SJCRH30 (cell line): ENCODE measurements at regions not wholly inside any gene's neighbourhood (a gene's known extent, or its start where the extent isn't known, plus 50 kb on each side); places are given as distances from the start of the nearest gene placed in this dataset.

Source experiments
- DNase-seq, 2 experiments: peaks; one replicate each; pipeline ENCODE4 v3.0.0-alpha.2; 2015 to 2020
- H3K27ac ChIP-seq: fragments of 250-450 bp; sonication (Bioruptor Pico); 2 replicates; pipeline ENCODE4 v1.5.1; 2020; ENCODE audit warnings: mild to moderate bottlenecking, moderate library complexity
- H3K27me3 ChIP-seq: fragments of 250-450 bp; sonication (Bioruptor Pico); 2 replicates; pipeline ENCODE4 v1.5.1; 2020; ENCODE audit warnings: mild to moderate bottlenecking, moderate library complexity
- H3K36me3 ChIP-seq: fragments of 250-450 bp; sonication (Bioruptor Pico); 2 replicates; pipeline ENCODE4 v1.5.1; 2020; ENCODE audit warnings: mild to moderate bottlenecking, moderate library complexity
- H3K4me1 ChIP-seq: fragments of 250-450 bp; sonication (Bioruptor Pico); 2 replicates; pipeline ENCODE4 v1.5.1; 2020; ENCODE audit warnings: mild to moderate bottlenecking, moderate library complexity
- H3K4me3 ChIP-seq: fragments of 250-450 bp; sonication (Bioruptor Pico); 2 replicates; pipeline ENCODE4 v1.5.1; 2020; ENCODE audit warnings: mild to moderate bottlenecking, moderate library complexity
- H3K9me3 ChIP-seq: fragments of 250-450 bp; sonication (Bioruptor Pico); replicated peaks from 2 replicates; pipeline ENCODE4 v1.5.1; 2020; ENCODE audit warnings: mild to moderate bottlenecking, moderate library complexity

DNA sequence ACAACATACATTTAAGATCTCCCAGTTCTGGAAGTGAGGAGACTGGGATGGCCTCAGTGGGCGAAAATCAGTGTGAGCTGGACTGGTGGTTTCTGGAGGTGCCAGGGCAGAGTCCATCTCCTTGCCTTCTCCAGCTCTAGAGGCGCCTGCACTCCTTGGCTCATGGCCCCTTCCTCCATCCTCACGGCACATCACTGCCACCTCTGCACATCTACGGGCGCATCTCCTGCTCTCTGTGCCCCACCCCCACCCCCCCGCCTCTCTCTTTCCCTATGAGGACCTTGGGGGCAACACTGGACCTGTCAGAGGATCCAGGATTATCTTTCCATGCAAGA lies 62.8 kb upstream of the DIO3 start:
- no peaks in the 10 kb centered on the region for H3K27me3 ChIP-seq
- H3K4me1 ChIP-seq, result no peaks in the 10 kb centered on the region
- no peaks in the 10 kb centered on the region for H3K9me3 ChIP-seq
- no peaks in the 10 kb centered on the region for H3K36me3 ChIP-seq
- H3K27ac ChIP-seq, result no peak overlapping the region
- DNase-seq, result no peak
- no peak overlapping the region for H3K4me3 ChIP-seq

DNA sequence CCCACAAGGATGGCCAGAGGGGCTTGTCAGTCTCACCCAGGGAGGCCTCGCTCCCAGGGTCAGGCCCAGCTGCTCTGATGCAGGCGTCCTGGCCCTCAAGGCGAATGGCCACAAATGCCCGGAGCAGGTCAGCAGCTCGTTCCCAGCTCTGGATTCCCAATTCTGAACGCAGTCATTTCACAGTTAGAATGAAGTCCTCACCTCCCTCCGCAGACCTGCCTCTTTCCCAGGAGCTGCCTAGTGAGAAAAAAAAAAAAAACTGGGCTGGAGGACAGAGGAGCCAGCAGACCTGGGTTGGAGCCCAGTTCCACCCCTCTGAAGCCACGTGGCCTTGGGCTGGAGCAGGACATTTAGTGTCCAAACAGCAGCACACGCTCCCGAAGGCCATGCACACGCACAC lies 62.2 kb upstream of the DIO3 start:
- no peaks in the 10 kb centered on the region for H3K27me3 ChIP-seq
- no peaks in the 10 kb centered on the region for H3K9me3 ChIP-seq
- no peaks in the 10 kb centered on the region for H3K4me1 ChIP-seq
- no peak overlapping the region for H3K4me3 ChIP-seq
- no peaks in the 10 kb centered on the region for H3K36me3 ChIP-seq
- no peak overlapping the region for H3K27ac ChIP-seq
- no peak for DNase-seq

- Histone ChIP-seq H3K4me1 (no peaks in the 10 kb centered on the region), H3K9me3 (no peaks in the 10 kb centered on the region), H3K27ac (no peak overlapping the region), H3K36me3 (no peaks in the 10 kb centered on the region), H3K27me3 (no peaks in the 10 kb centered on the region), H3K4me3 (no peak overlapping the region)
- DNase-seq, result no peak
Measured at GRCh38 chr14:101499513-101499912, 61.8 kb upstream of the DIO3 start.

- Histone ChIP-seq H3K27me3 (no peaks in the 10 kb centered on the region), H3K27ac (no peak overlapping the region), H3K9me3 (no peaks in the 10 kb centered on the region), H3K36me3 (no peaks in the 10 kb centered on the region), H3K4me3 (no peak overlapping the region), H3K4me1 (no peaks in the 10 kb centered on the region)
- DNase-seq, result no peak
Measured at GRCh38 chr14:101500061-101500460, 61.2 kb upstream of the DIO3 start.

DNA sequence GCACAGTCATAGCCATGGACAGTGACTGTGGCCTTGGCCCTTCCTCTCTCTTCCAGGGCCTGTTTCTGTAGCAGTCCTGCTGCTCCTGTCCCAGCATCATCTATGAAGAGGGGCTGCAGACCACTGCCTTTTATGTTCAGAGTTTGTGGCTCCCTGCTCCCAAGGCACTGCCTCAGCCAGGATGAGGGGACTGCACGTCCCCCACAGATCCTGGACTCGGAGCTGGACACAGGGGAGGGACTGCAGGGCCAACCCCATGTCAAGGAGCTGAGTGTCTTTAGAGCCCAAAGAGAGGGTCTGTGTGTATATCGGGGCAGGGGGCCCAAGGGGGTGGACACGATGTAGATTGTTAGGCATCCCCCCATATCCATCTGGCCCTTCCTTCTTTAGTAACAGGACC lies 60.6 kb upstream of the DIO3 start:
- no peak for DNase-seq

GRCh38 chr14:101501341-101501740 lies 60.0 kb upstream of the DIO3 start:
- Histone ChIP-seq H3K4me3 (no peak overlapping the region), H3K27ac (no peak overlapping the region), H3K4me1 (no peaks in the 10 kb centered on the region), H3K27me3 (no peaks in the 10 kb centered on the region), H3K36me3 (no peaks in the 10 kb centered on the region), H3K9me3 (no peaks in the 10 kb centered on the region)
- no peak for DNase-seq

More for the DNA sequence above, 60.6 kb upstream of the DIO3 start:
- Histone ChIP-seq H3K27me3 (no peaks in the 10 kb centered on the region), H3K4me3 (no peak overlapping the region), H3K36me3 (no peaks in the 10 kb centered on the region), H3K9me3 (no peaks in the 10 kb centered on the region), H3K4me1 (no peaks in the 10 kb centered on the region), H3K27ac (no peak overlapping the region)

GRCh38 chr14:101501858-101502615 lies 59.3 kb upstream of the DIO3 start:
- Histone ChIP-seq H3K9me3 (no peaks in the 10 kb centered on the region), H3K36me3 (no peaks in the 10 kb centered on the region), H3K27me3 (no peaks in the 10 kb centered on the region), H3K27ac (no peak overlapping the region), H3K4me1 (no peaks in the 10 kb centered on the region), H3K4me3 (no peak overlapping the region)
- DNase-seq, result no peak

GRCh38 chr14:101502761-101503392 lies 58.4 kb upstream of the DIO3 start:
- Histone ChIP-seq H3K36me3 (no peaks in the 10 kb centered on the region), H3K27ac (no peak overlapping the region), H3K4me1 (no peaks in the 10 kb centered on the region), H3K4me3 (no peak overlapping the region), H3K9me3 (no peaks in the 10 kb centered on the region), H3K27me3 (no peaks in the 10 kb centered on the region)
- no peak for DNase-seq

DNA sequence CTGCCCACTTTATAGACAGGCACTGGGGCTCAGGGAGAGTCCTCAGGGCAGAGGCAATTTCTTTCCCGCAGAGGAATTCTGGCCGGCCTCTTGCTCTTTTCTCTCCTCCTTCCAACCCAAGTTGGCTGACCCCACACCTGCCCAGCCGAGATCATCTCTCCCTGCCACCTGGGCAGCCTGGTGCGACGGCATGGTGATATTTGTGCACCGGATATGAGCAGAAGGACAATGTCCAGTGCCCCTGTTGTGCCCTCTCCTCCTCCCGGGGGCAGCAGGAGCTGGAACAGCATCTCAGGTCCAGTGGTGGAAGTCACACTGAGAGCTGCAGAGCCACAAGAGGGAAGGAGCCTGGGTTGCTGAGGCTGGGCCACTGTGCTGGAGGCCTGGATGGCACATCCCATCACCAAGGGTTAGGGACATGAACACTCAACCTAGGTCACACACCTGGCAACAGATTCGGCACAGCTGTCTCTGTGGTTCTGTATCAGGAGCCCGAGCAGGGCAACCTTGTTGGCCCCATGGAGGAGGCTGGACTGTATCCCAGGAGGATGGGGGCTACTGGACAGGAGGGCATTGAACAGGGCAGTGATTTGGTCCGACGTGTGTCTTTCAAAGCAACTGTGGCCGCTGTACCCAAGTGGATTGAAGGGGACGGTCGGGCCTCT lies 57.7 kb upstream of the DIO3 start:
- Histone ChIP-seq H3K27me3 (no peaks in the 10 kb centered on the region), H3K27ac (no peak overlapping the region), H3K4me1 (no peaks in the 10 kb centered on the region), H3K9me3 (no peaks in the 10 kb centered on the region), H3K4me3 (no peak overlapping the region), H3K36me3 (no peaks in the 10 kb centered on the region)
- no peak for DNase-seq

GRCh38 chr14:101504096-101504948 lies 57.0 kb upstream of the DIO3 start:
- Histone ChIP-seq H3K27me3 (no peaks in the 10 kb centered on the region), H3K9me3 (no peaks in the 10 kb centered on the region), H3K4me3 (no peak overlapping the region), H3K36me3 (no peaks in the 10 kb centered on the region), H3K4me1 (no peaks in the 10 kb centered on the region), H3K27ac (no peak overlapping the region)
- no peak for DNase-seq

DNA sequence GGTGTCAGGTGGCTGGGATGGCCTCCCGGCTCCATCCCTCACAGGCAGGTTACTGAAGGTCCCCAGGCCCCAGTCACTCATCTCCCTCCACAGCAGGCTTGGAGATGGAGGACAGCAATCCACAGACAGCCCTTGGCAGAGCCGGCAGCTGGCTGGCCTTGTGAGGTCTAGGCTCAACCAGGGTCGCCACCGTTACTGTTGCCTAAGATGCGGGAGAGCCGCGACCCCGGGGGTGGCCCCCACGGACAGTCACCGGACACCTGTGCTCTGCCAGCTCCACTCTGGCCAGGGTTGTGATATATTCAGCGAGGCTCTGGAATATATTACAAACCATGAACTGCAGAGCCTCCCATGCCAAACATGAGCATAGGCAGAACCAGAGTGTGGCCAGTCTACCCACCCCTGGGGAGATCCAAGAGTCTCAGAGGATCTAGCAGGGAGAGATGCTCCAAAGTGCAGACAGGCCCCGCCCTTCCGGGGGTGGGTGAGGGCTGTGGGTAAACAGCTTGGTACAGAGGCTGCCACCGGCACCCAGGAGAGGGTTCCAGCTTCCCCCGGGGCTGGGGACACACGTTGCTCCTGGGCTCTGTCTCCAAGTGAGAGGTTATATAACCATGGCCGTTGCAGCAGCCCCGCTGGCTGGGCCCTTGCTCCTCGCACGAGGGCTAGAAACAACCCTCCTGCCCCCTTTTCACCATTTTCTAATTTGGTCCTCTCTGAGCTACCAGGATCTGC lies 55.9 kb upstream of the DIO3 start:
- H3K9me3 ChIP-seq, result no peaks in the 10 kb centered on the region
- no peak overlapping the region for H3K4me3 ChIP-seq
- no peak overlapping the region for H3K27ac ChIP-seq
- DNase-seq, result no peak
- no peaks in the 10 kb centered on the region for H3K36me3 ChIP-seq
- H3K27me3 ChIP-seq, result no peaks in the 10 kb centered on the region
- no peaks in the 10 kb centered on the region for H3K4me1 ChIP-seq

GRCh38 chr14:101506211-101506925 lies 54.9 kb upstream of the DIO3 start:
- Histone ChIP-seq H3K36me3 (no peaks in the 10 kb centered on the region), H3K4me3 (no peak overlapping the region), H3K9me3 (no peaks in the 10 kb centered on the region), H3K4me1 (no peaks in the 10 kb centered on the region), H3K27ac (no peak overlapping the region), H3K27me3 (no peaks in the 10 kb centered on the region)
- DNase-seq, result no peak

DNA sequence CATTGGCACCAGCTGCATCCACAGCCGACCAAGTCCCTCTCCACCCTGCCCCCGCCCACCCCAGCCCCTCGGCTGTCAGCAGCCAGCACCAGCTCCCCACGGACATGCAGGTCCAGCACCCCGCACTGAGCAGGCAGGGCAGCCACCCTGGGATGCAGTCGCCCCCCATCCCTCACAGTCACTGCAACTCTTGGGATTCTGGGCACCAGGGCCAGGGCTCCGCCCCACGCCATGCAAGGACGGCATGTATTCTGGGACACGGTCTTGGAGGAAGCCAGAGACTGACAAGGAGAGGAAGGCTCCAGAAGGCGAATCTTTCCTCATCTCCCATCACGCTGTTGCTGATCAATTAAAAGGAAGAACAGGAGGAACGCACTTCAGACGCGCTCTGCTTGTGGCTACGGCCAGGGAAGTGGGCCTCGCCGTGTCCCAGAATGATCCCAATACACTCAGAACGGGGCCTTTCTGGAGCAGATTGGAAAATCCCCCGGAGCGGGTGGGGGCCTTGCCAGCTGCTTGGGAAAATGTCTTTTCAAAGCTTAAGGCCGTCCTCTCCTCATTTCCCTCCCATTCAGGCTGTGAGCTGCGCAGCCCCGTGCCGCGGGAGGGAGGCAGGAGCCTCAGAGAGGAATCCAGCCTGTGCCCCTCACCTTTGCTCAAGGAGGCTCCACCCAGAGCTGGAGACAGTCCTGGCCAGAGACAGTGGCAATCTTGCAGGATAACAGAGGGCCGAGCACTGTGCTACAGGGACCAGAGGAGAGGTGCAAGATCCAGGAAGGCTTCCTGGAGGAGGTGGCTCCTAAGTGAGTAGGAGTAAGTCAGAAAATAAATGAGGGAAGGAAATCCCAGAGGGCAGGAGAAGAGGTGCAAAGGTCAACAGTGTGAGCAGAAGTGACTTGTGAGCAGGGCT lies 54.1 kb upstream of the DIO3 start:
- H3K27me3 ChIP-seq, result no peaks in the 10 kb centered on the region
- H3K9me3 ChIP-seq, result no peaks in the 10 kb centered on the region
- H3K27ac ChIP-seq, result no peak overlapping the region
- H3K4me3 ChIP-seq, result no peak overlapping the region
- H3K36me3 ChIP-seq, result no peaks in the 10 kb centered on the region
- no peaks in the 10 kb centered on the region for H3K4me1 ChIP-seq
- DNase-seq, result no peak
